PC-3 (cell line): ENCODE measurements at regions not wholly inside any gene's neighbourhood (a gene's known extent, or its start where the extent isn't known, plus 50 kb on each side); places are given as distances from the start of the nearest gene placed in this dataset.

Source experiments
- EZH2 ChIP-seq: fragments of 300-600 bp; sonication (generic); IDR thresholded peaks from one replicate; pipeline ENCODE4 v1.6.1; 2017; ENCODE audit warnings: antibody characterized with exemption, mild to moderate bottlenecking, low read length; ENCODE audit not compliant: unreplicated experiment
- EZH2phosphoT487 ChIP-seq: fragments of 300-600 bp; sonication (generic); IDR thresholded peaks from 2 replicates; pipeline ENCODE4 v1.6.1; 2018; ENCODE audit warnings: mild to moderate bottlenecking, antibody characterized with exemption, low read length, borderline replicate concordance
- TF ChIP-seq, protein P1 (sequence below): fragments of 300-600 bp; sonication (generic); conservative IDR thresholded peaks from 2 replicates; pipeline ENCODE4 v1.5.1; 2017; ENCODE audit warnings: antibody characterized with exemption, low read depth, mild to moderate bottlenecking, low read length

DNA sequence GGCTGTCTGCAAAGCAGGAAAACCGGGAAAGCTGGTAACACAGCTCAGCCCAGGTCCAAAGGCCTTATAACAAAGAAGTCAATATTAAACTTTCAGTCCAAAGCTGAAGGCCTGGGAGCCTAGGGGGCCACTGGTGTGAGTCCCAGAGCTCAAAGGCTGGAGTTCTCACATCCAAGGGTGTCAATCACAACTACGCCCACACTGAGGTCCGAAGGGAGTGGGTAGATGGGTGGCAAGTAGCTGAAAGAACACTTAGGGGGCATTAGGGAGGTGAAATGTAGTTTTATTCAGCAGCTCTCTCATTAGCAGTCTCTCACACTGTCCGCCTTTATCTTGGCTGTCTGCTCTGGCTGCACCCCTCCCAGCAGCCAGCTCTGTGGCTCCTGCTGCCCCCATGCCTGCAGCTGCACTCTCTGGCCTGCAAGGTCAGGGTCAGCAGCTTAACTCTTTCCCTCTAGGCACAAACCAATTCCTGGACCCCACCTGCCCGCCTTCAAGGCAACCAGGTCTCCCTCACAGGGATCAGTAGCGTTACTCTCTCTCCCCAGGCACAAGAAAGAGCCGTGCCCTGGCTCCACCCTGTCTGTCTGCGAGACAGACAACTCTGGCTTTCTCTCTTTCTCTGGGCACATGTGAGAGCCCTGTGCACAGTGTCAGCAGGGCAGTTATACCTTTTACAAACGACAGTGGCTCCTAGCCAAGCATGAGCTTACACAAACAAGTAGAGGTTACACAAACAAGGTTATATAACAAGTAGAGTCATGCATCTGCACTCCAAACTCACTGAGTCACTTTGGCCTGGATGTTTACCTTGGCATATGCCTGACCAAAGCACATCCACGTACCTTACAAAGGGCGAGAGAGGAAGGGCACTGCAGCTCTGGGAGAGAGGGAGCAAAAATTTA is 249.4 kb upstream of the PCDH20 start:
- TF ChIP-seq, protein P1, sequence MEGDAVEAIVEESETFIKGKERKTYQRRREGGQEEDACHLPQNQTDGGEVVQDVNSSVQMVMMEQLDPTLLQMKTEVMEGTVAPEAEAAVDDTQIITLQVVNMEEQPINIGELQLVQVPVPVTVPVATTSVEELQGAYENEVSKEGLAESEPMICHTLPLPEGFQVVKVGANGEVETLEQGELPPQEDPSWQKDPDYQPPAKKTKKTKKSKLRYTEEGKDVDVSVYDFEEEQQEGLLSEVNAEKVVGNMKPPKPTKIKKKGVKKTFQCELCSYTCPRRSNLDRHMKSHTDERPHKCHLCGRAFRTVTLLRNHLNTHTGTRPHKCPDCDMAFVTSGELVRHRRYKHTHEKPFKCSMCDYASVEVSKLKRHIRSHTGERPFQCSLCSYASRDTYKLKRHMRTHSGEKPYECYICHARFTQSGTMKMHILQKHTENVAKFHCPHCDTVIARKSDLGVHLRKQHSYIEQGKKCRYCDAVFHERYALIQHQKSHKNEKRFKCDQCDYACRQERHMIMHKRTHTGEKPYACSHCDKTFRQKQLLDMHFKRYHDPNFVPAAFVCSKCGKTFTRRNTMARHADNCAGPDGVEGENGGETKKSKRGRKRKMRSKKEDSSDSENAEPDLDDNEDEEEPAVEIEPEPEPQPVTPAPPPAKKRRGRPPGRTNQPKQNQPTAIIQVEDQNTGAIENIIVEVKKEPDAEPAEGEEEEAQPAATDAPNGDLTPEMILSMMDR = no peak
- TF ChIP-seq EZH2 (no peak), EZH2phosphoT487 (no peak)
